ENCODE measurements at regions not wholly inside any gene's neighbourhood (a gene's known extent, or its start where the extent isn't known, plus 50 kb on each side); places are given as distances from the start of the nearest gene placed in this dataset.

GRCh38 chr1:60273185-60273584 lies 199.6 kb upstream of the C1orf87 start:
- Histone ChIP-seq H3K36me3 (ENCODE audit: low read depth) (no peaks in the 10 kb centered on the region), H3K4me3 (no peak overlapping the region), H3K27ac (no peak overlapping the region), H3K4me2 (no peak overlapping the region), H3K79me2 (ENCODE audit: low read depth) (no peaks in the 10 kb centered on the region), H4K20me1 (ENCODE audit: insufficient read depth) (no peaks in the 10 kb centered on the region), H2AFZ (no peak overlapping the region), H3K9me3 (ENCODE audit: insufficient read depth, low read depth) (no peaks in the 10 kb centered on the region), H3K27me3 (ENCODE audit: insufficient read depth, low read depth) (no peaks in the 10 kb centered on the region), H3F3A (ENCODE audit: insufficient read depth, low read depth) (no peaks in the 10 kb centered on the region), H3K9me2 (ENCODE audit: insufficient read depth) (no peaks in the 10 kb centered on the region), H3K4me1 (replicated peaks; ENCODE audit: insufficient read depth) (no peaks in the 10 kb centered on the region)
- POLR2A ChIA-PET (ENCODE audit: unreplicated experiment) = no interaction called here
- DNase-seq = no peak
- intact Hi-C loops (cut with micrococcal nuclease; ENCODE audit: unreplicated experiment) = no loop called here
- TF ChIP-seq EZH2 (IDR thresholded peaks at IDR 0.05; ENCODE audit: low read depth) = no peak
- TF ChIP-seq, protein P1, sequence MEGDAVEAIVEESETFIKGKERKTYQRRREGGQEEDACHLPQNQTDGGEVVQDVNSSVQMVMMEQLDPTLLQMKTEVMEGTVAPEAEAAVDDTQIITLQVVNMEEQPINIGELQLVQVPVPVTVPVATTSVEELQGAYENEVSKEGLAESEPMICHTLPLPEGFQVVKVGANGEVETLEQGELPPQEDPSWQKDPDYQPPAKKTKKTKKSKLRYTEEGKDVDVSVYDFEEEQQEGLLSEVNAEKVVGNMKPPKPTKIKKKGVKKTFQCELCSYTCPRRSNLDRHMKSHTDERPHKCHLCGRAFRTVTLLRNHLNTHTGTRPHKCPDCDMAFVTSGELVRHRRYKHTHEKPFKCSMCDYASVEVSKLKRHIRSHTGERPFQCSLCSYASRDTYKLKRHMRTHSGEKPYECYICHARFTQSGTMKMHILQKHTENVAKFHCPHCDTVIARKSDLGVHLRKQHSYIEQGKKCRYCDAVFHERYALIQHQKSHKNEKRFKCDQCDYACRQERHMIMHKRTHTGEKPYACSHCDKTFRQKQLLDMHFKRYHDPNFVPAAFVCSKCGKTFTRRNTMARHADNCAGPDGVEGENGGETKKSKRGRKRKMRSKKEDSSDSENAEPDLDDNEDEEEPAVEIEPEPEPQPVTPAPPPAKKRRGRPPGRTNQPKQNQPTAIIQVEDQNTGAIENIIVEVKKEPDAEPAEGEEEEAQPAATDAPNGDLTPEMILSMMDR (conservative IDR thresholded peaks at IDR 0.05) = no peak
- CTCF ChIA-PET = no interaction called here
- no TSS peak for BruUV-seq (replicated peaks)

DNA sequence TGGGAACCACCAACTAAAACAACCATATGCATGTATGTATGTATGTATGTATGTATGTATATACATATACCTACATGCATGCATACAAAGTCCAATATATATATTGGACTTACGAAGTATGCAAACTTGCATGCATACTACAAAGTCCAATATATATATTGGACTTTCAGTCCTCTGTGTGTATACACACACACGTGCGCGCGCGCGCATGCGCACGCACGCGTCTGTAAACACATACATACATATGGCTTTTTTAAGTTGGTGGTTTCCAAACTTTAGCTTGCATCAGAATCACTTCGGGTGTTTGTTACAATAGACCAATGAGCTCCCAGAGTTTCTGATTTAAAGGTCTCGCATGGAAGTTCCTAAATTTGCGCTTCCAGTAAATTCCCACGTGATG lies 197.5 kb upstream of the C1orf87 start:
- Histone ChIP-seq H3K27me3 (ENCODE audit: insufficient read depth, low read depth) (no peaks in the 10 kb centered on the region), H3K4me3 (no peak overlapping the region), H3K79me2 (ENCODE audit: low read depth) (no peaks in the 10 kb centered on the region), H3K9me2 (ENCODE audit: insufficient read depth) (no peaks in the 10 kb centered on the region), H3K4me2 (no peak overlapping the region), H3K9me3 (ENCODE audit: insufficient read depth, low read depth) (no peaks in the 10 kb centered on the region), H3K27ac (no peak overlapping the region), H3F3A (ENCODE audit: insufficient read depth, low read depth) (peaks cover 4% of the 10 kb centered on the region; the same call in 1 of the 2 replicates), H3K4me1 (replicated peaks; ENCODE audit: insufficient read depth) (peaks cover 9% of the 10 kb centered on the region), H3K36me3 (ENCODE audit: low read depth) (no peaks in the 10 kb centered on the region), H4K20me1 (ENCODE audit: insufficient read depth) (no peaks in the 10 kb centered on the region), H2AFZ (no peak overlapping the region)
- no TSS peak for BruUV-seq (replicated peaks)
- ChIA-PET CTCF (interaction anchor here (0.6 kb wide), 1 partner anchor 484 kb away, joined by 3 read pairs; no protein-coding TSS in a partner anchor), POLR2A (ENCODE audit: unreplicated experiment) (no interaction called here)
- DNase-seq = no peak
- TF ChIP-seq EZH2 (IDR thresholded peaks at IDR 0.05; ENCODE audit: low read depth) = no peak
- intact Hi-C loops (cut with micrococcal nuclease; ENCODE audit: unreplicated experiment) = no loop called here

DNA sequence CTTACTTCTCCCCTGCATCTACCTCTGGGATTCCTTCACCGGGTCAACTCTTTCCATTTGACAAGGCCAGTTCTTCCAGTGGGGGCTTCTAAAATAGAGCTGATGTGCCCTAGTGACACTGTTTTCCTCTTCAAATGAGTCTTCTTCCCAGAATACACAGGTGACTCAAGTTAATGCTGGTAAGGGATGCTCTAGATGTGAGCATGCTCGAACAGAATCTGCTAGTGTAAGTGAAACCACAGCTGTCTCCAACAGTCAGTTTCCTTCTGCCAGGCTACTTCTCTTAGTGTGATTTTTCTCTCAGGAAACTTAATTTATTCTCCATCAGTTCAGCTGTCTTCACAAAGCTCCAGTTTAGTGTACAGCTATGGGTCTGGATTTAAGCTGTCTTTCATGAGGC lies 194.9 kb upstream of the C1orf87 start:
- no peak overlapping the region for H3K4me2 ChIP-seq
- H3K9me3 ChIP-seq (ENCODE audit: insufficient read depth, low read depth) = no peaks in the 10 kb centered on the region; the same call in 1 of the 2 replicates
- peaks cover 14% of the 10 kb centered on the region for H3F3A ChIP-seq (ENCODE audit: insufficient read depth, low read depth)
- H2AFZ ChIP-seq = no peak overlapping the region
- no TSS peak for BruUV-seq (replicated peaks)
- peaks cover 24% of the 10 kb centered on the region for H3K4me1 ChIP-seq (replicated peaks; ENCODE audit: insufficient read depth)
- no peak overlapping the region for H3K4me3 ChIP-seq
- DNase-seq = no peak
- no peaks in the 10 kb centered on the region for H3K36me3 ChIP-seq (ENCODE audit: low read depth)
- H4K20me1 ChIP-seq (ENCODE audit: insufficient read depth) = no peaks in the 10 kb centered on the region
- no peaks in the 10 kb centered on the region for H3K9me2 ChIP-seq (ENCODE audit: insufficient read depth)
- H3K79me2 ChIP-seq (ENCODE audit: low read depth) = no peaks in the 10 kb centered on the region
- no peaks in the 10 kb centered on the region for H3K27me3 ChIP-seq (ENCODE audit: insufficient read depth, low read depth)
- TF ChIP-seq EZH2 (IDR thresholded peaks at IDR 0.05; ENCODE audit: low read depth) = no peak
- TF ChIP-seq, protein P1 (conservative IDR thresholded peaks at IDR 0.05) = no peak
- CTCF ChIA-PET = no interaction called here
- intact Hi-C loops (cut with micrococcal nuclease; ENCODE audit: unreplicated experiment) = no loop called here
- POLR2A ChIA-PET (ENCODE audit: unreplicated experiment) = no interaction called here
- H3K27ac ChIP-seq = no peak overlapping the region
